Endometrium (tissue), 2 donors: ENCODE measurements at regions not wholly inside any gene's neighbourhood (a gene's known extent, or its start where the extent isn't known, plus 50 kb on each side); places are given as distances from the start of the nearest gene placed in this dataset.

Source experiments
- FAIRE-seq: peaks from 2 replicates; lab custom pipeline; 2012; peaks lifted over from hg19 to GRCh38; lab: Jason Lieb, UNC
- donor health status: control.
- donor health status: control.

GRCh38 chr5:99724732-99725290 lies 796.0 kb upstream of the CHD1 start:
- no peak for FAIRE-seq

DNA sequence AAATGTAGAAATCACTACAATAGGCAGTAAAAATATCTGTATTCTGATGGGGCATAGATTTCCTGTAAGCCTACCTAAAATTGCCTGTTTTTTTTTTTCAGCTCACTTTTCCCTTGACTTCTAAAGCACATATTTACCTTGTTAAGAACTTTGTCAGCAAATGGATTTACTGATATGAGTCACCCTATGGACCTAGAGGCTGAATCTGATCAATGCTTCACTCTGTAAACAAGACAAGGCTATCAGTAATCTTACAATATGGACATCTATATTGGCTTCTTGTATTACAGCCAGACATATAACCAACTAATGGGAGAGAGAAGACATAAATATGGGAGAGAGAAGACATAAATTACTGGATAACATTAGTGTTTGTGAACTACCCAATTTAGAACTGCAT lies 792.7 kb upstream of the CHD1 start:
- FAIRE-seq = no peak

- FAIRE-seq = no peak
Measured at GRCh38 chr5:99715921-99716320, 787.1 kb upstream of the CHD1 start.

DNA sequence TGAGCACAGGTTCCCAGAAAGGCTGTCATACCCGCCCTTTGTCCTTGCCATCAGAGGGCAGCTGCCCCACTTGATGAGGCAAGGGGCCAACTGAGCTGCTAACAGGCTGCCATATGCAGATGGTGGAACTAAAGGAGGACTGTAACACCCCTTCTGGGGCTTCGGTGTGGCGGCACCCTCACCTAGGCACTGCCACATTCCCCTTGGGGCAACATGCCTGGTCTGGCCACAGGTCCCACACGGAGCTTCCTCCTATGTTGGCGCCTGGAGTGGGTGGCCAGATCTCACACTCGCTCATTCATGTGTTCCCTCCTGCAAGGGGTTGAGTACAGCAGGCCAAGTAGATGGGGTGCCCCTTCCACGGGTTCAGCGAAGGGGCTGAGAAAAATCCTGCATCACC lies 777.4 kb upstream of the CHD1 start:
- FAIRE-seq = no peak

DNA sequence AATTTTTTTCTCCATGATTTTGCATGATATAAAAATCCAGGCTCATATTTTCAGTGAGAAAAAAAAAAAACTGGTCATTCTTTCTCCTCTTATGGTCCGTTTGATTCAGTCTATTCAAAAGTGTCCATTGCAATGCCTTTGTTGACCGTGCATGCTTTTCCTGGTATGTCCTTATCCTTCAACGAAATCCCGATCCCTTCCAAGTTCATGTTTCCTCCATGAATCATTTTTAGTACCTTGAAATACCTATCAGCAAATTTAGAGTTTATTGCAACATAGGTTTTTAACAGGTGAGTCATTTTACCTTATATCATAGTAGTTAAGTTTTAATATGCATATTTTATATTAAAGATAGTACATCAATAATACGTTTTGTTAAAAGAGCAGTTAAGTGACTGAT lies 773.8 kb upstream of the CHD1 start:
- no peak for FAIRE-seq

GRCh38 chr5:99694884-99695283 lies 766.1 kb upstream of the CHD1 start:
- FAIRE-seq = no peak

DNA sequence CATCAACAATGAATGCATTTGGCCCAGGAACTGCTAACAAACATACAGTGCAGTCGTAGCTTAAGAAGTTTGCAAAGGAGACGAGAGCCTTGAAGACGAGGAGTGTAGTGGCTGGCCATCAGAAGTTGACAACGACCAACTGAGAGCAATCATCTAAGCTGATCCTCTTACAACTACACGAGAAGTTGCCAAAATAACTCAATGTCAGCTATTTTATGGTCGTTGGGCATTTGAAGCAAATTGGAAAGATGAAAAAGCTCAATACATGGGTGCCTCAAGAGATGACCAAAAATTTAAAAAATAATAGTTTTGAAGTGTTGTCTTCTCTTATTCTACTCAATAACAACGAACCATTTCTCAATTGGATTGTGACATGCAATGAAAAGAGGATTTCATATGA lies 757.7 kb upstream of the CHD1 start:
- FAIRE-seq = no peak

DNA sequence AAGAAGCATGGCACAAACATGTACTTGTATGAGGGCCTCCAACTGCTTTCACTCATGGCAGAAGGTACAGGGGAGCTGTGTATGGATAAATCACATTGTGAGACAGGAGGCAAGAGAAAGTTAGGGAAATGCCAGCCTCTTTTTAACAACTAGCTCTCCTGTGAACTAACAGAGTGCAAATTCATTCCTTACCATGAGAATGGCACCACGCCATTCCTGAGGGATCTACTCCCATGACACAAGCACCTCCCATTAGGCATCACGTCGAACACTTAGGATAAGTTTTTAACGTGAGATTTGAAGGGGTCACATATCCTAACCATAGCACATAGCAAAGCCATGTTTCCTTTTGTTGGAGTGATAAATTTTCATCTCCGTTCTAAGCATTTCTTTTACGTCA lies 747.2 kb upstream of the CHD1 start:
- no peak for FAIRE-seq

DNA sequence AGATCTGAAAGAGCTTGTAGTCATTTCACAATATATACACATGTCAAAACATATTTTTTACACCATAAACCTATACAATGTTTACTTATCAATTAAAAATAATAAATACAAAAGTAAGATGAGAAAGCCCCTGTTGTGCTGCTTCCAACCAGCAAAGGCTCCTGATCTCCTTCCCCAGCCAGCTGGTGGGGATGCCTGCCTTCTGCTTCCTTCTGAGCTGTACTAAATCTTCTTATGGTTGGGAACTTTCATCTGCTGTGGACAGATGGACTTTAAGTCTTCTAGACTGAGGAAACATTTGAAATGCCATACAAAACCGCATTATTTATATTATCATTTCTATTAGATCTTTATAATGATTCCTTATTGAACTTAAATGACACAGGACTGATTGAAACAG lies 745.3 kb upstream of the CHD1 start:
- FAIRE-seq = no peak

- FAIRE-seq = no peak
Measured at GRCh38 chr5:99664972-99665371, 736.2 kb upstream of the CHD1 start.

- FAIRE-seq = no peak
Measured at GRCh38 chr5:99651298-99651697, 722.5 kb upstream of the CHD1 start.

GRCh38 chr5:99646011-99646647 lies 717.3 kb upstream of the CHD1 start:
- FAIRE-seq = no peak

DNA sequence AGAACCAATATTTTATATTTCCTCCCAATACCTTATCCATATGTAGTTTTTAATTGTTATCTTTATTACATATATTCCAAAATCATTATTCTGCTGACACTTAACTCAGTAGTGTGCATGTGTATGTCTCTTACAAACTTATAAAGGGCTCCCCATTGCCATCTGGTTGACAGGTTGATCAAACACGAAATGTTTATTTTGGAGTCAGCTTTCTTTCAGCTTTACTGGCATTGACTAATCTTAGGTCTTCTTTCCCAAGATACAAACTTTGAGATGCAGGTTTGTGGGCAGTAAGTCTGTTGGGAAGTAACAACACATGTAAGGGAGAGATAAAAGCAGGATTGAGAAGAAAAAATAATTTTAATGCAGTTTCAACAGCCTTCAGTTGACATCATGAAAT lies 716.0 kb upstream of the CHD1 start:
- no peak for FAIRE-seq

GRCh38 chr5:99640646-99641045 lies 711.8 kb upstream of the CHD1 start:
- no peak for FAIRE-seq

DNA sequence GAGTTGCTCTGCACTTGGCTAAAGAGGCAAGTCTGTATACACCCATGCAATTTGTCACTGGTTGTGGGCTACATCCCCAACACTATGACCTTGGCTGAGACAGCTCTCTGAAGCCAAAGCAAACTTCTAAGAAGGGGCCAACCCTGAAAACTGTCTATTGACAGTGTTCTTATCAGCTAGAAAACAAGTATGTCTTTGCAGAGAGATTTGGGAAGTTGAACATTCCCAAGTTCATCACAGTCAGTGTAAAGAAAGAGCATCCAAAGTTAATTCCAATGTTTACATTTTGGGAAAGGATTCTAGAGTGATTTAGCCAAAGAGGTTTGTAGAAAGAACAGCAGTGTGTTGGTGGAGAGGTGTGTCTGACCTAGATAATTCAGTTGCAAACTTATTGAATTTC lies 711.1 kb upstream of the CHD1 start:
- FAIRE-seq = no peak

- no peak for FAIRE-seq
Measured at GRCh38 chr5:99636663-99637062, 707.9 kb upstream of the CHD1 start.

DNA sequence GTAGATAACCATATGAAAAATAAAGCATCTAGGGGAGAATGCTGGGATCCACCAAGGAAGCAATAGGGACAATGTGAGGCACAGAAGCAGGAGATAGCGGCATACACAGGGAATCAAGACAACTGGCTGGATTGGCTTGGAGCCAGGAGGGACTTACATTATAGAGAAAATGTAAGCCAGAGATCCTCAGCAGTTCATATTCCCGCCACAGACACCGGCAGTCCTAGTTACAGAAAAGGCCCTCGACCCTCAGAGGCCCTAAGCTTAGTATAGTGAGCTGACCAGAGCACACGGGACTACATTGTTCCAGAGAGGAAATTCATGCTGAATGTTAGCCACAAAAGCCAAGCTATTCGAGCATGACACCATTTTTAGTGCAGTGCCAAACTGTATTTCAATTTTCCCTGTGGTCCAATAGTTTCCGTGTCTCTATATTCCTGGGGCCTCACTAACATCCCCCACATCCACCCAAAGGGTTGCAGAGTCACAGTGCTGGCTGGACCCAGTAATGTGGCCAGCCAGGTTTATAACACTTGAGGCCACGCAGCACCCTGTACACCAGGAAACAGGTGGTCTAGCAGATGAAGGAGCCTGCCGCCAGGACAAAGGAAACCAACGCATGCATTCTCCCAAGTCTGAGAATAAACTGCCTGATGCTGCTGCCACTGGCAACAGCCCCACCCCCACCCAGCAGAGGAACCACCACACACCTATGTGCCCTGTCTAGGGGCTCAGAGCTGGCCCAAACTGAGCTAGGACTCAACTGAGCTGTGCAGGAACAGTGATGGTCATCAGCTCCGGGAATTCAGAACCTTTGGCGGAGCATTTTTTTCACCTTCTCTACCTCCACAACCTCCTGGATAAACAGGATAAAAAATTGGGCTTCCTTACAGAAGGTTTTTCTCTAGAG lies 693.2 kb upstream of the CHD1 start:
- FAIRE-seq = no peak

DNA sequence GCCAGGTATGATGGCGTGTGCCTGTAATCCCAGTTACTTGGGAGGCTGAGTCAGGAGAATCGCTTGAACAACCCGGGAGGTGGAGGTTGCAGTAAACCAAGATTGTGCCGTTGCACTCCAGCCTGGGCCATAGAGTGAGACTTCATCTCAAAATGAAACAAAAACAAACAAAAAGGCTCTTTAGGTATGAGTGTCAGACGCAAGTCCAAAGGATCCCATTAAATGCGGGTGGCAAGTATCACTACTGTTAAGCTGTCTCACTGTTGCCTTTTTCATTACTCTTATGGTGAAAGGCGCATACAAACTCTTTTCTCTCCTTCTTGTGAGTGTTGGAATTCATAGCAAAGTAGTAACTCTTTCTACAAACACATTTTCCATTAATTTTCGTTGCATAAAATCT lies 688.5 kb upstream of the CHD1 start:
- FAIRE-seq = no peak

DNA sequence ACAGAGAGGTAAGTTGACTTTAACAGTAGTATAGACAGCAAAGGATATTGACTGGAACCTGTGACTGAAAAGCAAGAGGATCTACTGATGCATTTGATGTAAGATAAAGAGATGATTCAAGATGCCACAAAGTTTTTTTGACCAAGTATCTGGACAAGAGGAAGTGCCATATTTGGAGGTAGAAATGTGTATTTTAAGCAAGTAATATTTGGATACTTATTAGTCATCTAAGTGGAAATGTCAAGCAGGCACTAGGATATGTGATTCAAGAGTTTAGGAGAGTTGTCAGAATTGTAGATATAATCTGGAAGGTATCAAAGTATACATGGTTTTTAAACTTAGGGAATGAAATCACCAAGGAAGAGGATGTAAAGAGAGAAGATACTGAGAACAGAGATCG lies 686.1 kb upstream of the CHD1 start:
- FAIRE-seq = no peak

- FAIRE-seq = no peak
Measured at GRCh38 chr5:99607124-99607523, 678.3 kb upstream of the CHD1 start.

DNA sequence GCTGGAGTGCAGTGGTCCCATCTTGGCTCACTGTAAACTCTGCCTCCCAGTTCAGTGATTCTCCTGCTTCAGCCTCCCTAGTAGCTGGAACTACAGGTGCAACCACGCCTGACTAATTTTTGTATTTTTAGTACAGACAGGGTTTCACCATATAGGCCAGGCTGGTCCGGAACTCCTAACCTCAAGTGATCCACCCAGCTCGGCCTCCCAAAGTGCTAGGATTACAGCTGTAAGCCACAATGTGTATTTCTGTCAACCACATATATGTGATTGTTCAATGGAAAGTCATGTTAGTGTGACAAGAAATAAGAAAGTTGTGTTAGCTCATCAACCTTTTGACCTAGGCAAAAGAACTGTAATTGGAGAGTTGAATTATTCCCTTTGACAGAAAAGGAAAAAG lies 677.1 kb upstream of the CHD1 start:
- FAIRE-seq = no peak

DNA sequence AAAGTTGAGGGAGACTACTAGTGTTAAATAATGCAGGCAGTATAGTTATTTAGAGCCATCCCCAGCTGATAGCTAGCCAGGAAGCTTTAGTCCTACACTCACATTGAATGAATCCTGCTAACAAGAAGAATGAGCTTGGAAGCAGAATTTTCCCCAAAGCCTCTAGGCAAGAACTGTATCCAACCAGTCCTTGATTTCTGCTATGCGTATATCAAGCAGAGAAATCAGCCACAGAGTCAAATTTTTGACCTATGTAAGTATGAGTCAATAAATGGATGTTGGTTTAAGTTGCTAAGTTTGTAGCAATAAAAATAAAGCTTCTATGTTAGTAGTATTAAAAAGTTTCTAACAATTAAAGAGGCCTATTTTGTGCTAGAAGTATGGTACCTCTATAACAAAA lies 672.1 kb upstream of the CHD1 start:
- no peak for FAIRE-seq

DNA sequence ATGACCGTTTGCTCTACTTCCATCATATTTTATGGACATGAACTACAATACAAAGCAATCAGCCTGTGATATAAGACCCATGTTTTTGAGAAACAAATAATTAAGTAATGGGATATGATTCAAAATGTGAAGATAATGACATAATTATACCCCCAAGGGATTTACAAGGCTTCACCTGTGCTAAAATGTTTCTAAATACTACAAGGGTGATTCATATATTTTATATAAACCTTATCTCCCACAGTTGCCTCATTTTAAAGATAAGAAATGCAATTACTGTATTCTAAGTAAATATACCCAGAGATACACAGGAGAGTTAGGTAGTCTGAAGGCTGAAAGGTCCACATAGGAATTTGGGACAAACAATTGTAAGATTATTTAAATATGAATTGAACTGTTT lies 662.0 kb upstream of the CHD1 start:
- FAIRE-seq = no peak

DNA sequence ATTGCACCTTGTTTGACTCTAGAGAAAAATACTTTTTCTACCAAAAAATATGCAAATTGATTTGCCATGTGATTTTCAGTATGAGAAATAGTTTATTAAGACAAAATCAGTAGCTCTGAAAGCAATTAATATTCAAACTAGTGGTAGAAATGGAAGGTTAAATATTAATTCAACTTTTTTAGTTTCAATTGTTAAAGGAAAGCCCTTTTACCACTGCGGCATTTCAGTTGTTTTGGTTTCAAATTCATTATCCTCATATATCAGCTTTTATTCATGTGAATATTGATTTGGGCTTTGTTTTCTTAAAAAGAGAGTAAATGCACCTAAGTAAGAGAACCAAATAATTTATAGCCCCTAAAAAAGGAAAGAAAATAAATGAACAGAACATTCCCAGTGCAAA lies 660.6 kb upstream of the CHD1 start:
- no peak for FAIRE-seq
